ENCODE measurements at regions not wholly inside any gene's neighbourhood (a gene's known extent, or its start where the extent isn't known, plus 50 kb on each side); places are given as distances from the start of the nearest gene placed in this dataset.

- no peak for DNase-seq (ENCODE audit: low read depth)
These were observed 133.8 kb downstream of the TMEM38B start for GRCh38 chr9:105828171-105828570.

GRCh38 chr9:105828596-105829213 lies 134.4 kb downstream of the TMEM38B start:
- no peak for DNase-seq (ENCODE audit: low read depth)

DNA sequence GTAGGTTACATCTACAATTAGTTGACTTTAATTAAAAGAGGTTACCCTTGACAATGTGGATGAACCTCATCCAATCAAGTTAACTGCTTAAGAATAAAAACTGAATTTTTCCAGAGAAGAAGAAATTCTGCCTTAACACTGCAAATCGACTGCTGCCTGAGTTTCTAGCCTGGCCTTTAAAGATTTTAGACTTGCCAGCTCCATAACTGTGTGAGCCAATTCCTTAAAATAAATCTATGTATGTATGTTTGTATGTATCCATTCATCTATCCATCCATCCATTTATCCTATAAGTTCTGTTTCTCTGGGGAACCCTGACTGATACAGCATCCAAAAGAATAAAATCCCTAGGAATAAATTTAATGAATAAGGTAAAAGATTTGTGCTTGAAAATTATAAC lies 136.1 kb downstream of the TMEM38B start:
- no peak for DNase-seq (ENCODE audit: low read depth)

DNA sequence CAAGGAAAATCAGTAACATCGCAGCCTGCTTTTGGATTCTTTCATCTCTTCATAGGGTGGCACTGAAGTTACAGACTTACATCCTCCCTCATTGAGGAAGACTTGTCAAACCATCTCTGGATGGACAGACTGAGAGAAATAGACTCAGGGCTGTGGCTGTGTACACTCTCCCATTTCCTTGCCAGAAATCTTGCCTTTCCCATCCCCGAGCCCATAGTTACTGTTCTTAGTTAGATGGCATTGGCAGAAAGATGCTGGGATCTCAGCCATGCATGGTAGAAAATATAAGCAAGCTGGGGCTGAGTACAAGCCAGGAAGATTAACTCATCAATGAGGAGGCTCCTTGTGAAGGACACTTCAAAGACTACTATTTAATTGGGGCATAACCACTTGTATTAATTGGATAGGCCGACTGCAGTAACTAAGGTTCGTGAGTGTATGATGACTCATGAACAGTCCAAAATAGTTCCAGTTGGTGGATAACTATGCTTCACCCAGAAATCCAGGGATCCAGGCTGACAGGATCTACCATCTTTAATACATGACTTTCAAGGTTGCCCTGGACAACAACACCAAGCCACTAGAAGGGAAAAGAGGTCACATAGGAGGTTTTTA lies 137.9 kb downstream of the TMEM38B start:
- DNase-seq (ENCODE audit: low read depth): no peak

- DNase-seq (ENCODE audit: low read depth): no peak
These were observed 139.1 kb downstream of the TMEM38B start for GRCh38 chr9:105833271-105833975.

- DNase-seq (ENCODE audit: low read depth): no peak
These were observed 140.1 kb downstream of the TMEM38B start for GRCh38 chr9:105834404-105834803.

DNA sequence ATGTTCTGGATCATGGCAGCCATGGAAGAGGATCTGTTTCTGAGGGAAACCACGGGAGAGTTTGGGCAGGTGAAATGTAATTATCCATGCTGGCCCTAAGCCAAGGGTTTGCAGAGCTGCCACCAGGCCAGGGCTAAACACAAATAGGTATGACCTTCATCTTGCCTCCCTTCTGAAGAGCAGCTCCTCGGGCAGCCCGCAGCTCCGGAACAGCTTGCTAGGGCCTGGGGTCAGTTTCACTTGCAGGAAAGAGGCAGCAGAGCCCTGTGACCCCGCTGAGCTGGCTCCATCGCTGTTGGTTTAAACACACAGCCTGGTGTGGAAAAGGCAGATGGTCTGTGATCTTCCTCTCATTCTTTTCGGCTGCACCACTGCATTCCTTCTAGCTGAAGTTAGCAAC lies 141.4 kb downstream of the TMEM38B start:
- no peak for DNase-seq (ENCODE audit: low read depth)

- DNase-seq (ENCODE audit: low read depth): no peak
These were observed 142.8 kb downstream of the TMEM38B start for GRCh38 chr9:105836936-105837660.

GRCh38 chr9:105841562-105841961 lies 147.2 kb downstream of the TMEM38B start:
- no peak for DNase-seq (ENCODE audit: low read depth)

GRCh38 chr9:105842023-105842644 lies 147.8 kb downstream of the TMEM38B start:
- DNase-seq (ENCODE audit: low read depth): no peak

DNA sequence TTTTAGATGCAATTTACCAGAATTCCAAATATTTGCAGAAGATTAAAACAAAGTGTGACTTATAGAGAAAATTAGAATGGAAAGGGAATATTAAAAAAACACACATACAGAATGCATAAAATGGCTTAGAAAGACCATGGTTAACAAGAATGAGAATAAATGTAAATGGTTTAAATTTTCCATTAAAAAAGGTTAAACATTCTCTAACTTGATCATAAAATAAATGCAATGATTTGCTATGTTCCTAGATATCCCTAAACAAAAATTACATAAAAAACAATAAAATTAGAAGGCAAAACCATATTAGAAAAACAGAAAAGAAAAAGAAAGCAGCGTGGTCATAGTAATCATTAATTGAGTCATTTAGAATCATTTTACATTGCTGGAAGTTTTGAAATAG lies 152.5 kb downstream of the TMEM38B start:
- no peak for DNase-seq (ENCODE audit: low read depth)

DNA sequence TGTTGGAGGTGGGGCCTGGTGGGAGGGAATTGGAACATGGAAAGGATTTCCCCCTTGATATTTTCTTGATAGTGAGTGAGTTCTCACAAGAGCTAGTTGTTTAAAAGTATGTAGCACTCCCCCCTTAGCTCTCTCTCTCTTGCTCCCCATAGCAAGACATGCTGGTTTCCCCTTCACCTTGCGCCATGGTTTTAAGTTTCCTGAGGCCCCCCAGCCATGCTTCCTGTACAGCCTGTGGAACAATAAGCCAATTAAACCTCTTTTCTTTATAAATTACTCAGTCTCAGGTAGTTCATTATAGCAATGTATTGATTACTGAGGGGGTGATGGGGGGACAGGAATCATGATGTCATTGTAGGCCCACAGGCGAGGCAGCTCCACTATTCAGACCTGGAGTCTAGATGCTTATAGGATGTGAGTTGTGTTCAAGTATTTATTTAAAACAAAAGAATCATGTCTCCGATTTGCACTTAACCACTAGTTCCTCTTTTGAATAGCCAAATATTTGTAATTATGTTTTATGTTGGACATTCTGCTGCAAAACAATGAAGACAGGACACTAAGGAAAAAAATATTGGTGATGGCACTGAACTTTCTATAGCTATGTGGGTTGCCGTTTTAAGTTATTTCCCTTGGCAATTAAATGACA lies 156.6 kb downstream of the TMEM38B start:
- no peak for DNase-seq (ENCODE audit: low read depth)

DNA sequence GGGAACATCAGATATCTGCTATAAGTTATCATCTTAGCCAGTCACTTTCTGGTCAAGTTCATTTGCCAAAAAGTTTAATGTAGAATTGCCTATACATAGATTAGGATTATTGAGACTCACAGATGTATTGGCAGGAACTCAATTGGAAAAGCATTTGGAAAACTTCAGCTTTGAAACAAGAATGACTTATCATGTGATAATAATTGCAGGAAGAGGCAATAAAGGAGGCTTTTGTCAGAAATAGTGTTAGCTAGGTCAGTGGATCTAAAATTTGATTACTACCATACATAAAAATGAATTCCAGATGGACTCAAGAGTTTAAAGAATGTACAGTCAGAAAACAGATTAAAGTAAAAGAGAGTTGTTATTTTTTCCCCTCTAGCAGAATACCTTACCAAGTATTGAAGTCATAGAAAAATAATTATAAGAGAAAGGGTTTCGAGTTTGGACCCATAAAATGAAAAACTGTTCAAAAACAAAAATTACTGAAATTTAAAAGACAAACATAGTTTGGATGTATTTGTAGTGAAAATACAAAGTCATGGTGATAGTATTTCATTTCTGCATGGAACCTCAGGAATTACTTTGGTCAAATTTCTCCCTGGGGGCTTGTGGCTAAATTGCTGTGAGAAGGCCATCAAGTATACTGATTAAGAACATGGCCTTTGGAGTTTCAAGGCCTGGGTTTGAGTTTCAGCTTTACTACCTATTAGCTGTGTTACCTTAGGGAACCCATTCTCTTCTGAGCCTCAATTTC lies 159.9 kb downstream of the TMEM38B start:
- no peak for DNase-seq (ENCODE audit: low read depth)

- no peak for DNase-seq (ENCODE audit: low read depth)
These were observed 160.7 kb downstream of the TMEM38B start for GRCh38 chr9:105854783-105855724.

GRCh38 chr9:105855987-105856386 lies 161.6 kb downstream of the TMEM38B start:
- DNase-seq (ENCODE audit: low read depth): no peak

DNA sequence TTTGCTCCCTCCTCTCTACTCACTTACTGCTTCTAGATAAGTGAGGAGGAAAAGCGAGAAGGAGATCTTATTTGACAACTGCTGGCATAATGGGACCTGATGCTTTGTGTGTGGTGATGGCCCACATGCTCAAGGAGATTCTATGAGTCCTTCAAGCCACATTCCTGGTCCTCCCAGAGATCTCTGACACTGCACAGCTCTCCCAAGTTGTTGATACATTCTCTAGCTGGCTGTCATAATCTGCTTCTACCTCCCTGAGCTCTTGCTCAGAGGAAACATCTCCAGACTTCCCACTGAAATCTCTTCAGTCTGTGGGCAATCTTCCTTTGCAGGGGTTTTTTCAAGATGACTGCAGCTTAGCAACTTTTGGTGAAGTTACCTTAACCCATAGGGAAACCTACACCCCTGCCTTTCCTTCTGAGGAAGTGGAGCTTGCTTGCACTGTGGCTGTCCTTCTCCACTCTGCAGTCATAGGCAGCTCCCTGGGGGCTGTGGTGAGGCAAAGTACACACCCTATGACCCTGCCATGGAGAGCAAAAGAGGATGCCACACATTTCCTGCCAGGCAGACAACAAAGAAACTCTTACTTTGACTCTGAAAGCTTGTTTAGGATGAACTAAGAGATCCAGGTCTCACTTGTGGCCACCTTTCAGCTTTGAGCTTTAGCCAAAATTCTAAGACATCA lies 163.8 kb downstream of the TMEM38B start:
- no peak for DNase-seq (ENCODE audit: low read depth)

DNA sequence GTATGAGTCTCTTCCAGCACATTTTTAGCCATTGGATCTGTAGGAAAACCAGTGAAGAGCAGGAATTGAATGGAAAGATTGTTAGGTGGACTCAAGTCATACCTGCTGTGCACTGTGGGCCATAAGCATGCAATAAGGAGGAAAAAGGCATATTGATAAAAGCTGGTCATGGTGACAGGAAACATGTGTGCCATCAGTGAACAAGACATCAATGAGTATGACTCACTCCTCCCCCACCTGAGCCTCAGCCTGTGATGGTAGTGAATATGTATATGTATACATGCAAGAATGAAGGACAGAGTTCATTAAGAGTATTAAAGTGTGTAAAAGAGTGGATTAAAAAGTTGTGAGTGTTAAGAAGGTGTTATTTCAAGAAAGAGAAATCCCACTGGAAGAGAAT lies 164.5 kb downstream of the TMEM38B start:
- no peak for DNase-seq (ENCODE audit: low read depth)

- no peak for DNase-seq (ENCODE audit: low read depth)
These were observed 165.2 kb downstream of the TMEM38B start for GRCh38 chr9:105859428-105860091.

- no peak for DNase-seq (ENCODE audit: low read depth)
These were observed 166.2 kb downstream of the TMEM38B start for GRCh38 chr9:105860516-105860915.
